NCI-H748 (cell line): ENCODE measurements at regions not wholly inside any gene's neighbourhood (a gene's known extent, or its start where the extent isn't known, plus 50 kb on each side); places are given as distances from the start of the nearest gene placed in this dataset.

ENCODE experiments used
- DNase-seq: peaks from one replicate; lab custom pipeline; 2025; ENCODE audit not compliant: unreplicated experiment; lab: John Stamatoyannopoulos, UW

DNA sequence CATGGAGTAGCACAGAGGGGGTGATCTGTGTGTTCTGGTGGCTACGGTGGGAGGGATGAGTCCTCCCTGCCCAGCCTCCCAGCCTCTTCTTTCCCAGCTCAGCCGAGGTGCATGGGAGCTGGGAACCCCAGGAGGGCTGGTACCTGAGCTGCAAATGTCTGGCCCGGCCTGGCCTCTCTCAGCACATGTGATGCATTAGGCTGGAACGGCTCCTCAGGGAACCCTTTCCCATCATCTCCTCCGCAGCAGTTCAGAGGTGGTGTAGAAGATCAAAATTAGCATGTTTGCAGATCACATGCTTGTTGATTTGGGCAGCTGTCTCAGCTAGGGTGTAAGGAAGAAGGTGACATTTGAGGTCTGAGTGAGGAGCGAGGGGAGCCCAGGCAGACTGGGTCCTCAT lies 126.6 kb downstream of the EMX2 start:
- DNase-seq: no peak

DNA sequence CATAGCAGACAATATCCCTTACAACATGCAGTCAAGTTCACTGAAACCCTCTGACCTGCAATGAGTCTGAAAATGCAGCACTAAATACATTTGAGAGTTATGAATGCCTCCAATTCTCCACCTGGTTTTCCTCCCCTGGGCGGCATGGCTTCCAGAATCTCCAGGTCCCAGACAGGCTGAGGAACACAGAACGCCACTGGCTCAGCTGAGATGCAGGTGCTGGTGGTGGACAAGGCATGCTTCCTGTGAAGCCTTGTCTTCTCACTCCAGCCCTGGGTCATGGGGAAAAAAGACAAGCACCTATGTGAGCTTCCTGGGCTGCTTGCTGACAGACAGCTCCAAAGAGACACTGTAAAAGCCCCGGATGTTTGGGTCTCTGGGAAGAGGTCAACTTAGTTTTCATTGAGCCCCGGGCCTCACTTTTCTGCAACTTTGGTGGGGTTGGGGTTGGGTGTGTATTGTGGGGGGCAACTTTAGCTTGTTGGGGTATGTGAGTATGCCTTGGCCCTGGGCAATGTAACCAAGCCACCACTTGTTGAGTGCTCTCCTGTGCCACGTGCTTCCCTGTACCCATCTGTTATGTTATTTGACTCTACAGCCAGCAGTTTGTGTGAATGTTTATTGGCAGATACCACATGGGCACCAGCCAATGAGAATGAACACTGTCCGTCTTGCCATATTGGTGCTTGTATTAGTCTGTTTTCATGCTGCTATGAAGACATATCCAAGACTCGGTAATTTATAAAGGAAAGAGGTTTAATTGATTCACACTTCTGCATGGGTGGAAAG lies 127.8 kb downstream of the EMX2 start:
- DNase-seq: no peak

DNA sequence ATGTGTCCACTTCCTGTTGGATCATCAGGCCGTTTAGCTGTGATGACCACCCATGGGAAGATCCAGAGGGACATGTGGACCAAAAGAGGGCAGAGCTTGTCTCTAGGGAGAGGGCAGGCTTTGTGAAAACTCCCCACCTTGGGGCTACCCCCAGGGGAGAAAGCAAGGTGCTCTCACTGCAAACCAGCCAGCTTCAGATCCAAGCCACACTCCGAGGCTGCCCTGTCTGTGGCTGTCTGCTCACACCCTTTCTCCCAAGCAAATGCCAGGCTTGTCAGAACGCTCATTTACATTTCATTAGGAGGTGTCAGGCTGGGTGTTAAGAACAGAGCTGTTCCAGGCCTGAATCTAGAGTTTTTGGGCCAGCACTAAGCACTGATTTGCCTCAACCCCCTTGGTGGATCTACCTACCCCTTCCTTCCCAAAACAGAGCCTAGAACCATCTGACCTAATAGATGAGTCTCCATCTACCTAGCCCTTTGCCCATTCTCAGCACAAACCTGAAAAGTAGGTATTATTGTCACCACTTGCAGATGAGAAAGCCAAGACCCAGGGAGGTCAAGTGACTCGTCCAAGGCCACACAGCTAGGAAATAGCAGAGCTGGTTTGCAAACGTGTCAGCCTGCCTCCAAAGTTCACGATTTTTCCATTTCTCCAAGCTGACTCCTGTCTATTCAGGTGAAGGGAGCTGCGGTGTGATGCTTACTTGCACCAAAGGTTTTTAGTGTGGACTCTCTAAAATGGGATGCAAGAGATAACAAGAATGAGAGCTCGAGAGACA lies 130.9 kb downstream of the EMX2 start:
- no peak for DNase-seq

DNA sequence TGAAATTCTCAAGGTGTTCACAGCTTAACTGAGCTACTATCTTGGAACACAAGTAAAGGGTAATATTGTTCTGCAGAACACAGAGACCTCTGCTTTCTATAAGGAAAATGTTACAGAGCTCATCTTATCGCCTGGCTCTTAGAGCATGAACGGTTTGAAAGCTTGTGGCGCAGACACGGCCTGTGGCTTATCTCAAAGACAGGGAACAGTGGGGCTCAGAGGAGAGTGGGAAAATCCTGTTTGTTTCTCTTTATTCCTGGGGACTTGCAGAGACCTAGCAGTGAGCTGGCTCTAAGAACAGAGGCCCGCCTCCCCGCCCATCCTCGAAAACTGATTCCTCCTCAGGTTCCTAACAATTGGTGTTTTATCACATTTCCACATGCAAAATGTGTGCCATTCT lies 131.7 kb downstream of the EMX2 start:
- no peak for DNase-seq

DNA sequence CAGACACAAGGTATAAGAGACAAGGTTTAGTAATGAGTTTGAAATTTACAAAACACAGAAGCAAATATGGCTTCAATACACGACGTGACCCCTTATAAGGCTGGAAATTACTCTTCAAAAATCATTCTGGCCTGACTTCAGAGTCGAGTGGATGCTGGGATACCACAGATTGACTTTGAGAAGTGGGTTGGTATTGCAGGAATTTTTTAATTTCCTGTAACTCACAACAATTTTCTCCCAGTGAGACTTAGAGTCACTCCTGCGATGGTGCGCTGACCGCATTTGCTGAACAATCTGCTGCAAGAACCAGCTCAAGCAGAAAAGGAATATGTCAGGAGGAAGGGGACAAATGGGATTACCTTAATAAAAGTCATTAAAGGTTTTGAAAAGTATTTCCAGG lies 132.1 kb downstream of the EMX2 start:
- DNase-seq: no peak

DNA sequence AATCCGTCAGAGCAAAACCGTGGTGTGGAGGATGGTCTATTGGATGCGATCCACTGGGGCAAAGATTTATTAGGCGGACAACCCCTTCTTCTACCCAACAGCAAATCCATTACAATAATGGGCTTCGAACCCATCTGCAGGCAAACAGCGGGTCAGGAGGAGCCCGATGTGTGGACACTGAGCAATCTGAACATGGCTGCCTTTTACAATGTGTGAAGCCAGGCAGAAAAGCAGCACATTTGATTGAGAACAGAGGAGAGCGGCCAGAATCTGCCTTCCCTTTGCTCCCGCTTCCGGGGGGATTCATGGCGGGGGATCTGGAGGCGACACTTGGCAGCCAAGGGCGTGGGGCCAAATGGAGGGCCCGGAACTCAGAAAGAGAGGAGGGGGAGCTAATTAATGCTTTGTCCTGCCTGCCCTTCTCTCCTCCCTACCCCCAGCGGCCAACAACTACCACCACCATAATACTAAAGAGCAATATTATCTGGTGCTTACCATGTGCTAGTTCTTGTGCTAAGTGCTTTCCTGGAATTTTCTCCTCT lies 133.0 kb downstream of the EMX2 start:
- DNase-seq: no peak

DNA sequence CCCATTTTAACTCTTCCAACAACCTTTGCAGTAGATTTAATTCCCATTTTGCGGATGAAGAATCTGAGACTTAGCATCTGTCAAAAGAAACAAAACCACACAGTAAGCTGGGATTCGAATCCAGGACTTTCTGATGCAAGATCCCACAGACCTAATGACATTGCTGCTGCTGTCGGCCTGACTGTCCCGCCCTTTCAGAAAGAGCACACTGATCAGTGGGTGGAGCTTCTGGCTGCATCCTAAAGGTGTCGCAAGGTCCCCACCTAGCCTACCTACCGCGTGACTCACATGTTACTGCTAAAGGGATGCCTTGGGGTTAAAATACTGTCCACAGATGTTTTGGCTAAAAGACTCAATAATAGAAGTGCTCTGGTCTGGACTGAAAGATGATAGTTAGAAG lies 134.7 kb downstream of the EMX2 start:
- no peak for DNase-seq

DNA sequence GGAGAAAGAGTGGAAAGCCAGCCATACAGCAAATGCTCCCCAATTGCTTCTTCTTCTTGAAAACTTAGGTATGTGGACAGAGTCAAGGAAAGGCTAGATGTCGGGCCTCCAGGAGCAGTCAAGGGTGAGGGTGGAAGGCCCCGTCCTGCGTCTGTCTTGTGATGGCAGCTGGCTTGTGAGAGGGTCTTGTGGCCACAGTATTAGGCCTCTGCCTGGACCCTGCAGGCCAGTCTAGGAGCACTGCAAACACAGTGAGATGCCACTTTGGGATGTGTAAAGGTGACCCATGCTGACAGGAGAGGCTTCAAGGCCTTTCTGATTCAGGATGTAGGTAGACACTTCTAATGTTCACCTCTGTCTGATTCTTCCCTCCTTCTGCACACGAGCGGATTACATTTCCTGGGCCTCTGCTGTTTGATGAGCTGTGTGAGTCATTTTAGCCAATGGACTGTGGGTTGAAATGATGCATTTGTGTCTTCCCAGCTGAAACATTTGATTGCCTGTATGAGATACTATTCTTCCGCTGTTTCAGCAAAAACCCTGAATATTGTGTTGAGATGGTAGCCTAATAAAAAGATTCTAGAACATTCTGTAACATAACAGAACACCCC lies 135.4 kb downstream of the EMX2 start:
- no peak for DNase-seq

DNA sequence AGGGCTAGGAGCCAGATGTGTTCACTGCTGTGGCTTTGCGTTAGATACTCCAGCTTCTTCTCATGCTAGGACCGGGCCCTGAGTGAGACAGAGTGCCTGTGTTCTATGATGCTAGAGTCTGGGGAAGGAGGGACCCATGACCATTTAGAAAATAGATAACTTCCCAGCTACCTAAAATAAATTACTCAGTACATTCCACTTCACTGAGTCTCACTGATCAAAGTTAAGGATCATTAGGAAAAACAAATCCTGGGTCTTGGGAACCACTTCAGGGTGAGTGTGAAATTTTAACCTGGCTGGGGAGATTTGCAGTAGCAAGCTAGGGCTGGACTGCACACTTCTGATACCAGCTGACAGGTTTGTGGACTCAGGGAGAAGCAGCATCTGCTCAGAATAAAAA lies 138.1 kb downstream of the EMX2 start:
- DNase-seq: no peak

DNA sequence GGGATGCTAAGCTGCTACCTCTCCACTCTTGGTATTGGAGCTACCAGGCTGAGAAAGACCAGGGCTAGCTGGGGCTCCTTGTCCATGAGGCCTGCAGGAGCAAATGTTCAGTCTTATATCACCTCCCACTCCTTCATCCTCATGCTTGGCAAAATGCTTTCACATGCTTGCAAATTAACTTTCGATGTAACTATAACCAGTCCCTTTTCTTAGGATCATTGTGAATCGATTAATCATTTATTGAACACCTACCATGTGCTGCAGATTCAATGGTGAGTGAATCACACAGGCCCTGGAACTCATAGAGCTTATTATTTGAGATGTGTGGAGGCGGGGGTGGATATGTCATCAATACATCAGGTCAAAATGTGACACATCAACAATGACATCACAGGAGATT lies 138.6 kb downstream of the EMX2 start:
- no peak for DNase-seq

DNA sequence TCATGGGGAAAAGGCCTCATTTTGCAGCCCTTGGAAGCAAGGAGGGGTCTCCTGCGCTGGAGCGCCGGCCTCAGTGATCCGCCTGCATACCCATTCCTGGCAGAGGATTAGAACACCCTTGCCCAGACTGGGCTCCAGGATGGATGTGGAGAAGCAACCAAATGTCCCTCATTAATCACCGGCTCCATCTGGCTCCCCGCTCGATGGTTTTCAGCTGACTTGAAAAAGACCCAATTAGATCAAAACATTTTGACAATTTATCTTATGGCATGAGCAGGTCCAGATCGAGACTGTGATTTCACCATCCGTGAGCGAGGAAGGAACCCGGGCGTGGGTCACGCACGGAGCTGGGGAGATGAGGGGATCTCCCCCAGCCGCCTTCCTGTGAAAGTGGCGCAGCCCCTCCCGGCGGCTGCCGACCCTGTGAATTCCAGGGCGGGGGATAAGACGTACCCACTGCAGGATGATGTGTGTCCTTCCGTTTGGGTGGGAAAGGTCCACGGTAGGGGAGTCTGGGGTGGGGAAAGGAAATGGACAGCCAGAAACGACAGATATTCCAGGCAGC lies 141.6 kb downstream of the EMX2 start:
- DNase-seq: no peak

DNA sequence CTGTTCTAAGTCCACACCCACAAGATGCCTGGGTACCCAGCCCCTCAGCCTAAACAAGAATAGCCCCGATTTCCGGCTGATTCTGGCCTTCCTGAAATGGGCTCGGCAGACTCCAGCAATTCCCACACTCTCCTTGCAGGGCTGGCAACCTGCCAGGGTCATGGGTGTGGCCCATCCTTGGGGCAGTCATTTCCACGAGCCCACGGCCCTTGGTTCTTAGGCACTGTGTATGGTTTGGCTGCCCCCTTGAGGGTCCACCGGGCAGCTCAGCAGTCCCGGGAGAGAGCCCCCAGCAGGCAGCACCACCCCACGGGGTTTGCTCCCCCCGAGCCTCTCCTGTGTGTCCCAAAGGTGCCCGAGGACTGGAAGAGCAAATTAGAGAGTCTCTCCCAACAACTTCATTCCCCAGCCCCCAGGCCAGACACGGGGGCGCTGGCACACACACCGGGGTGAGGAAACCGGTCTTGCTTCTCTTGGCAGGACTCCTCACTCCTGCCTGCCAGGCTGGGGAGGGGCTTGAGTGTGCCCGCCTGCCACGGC lies 142.2 kb downstream of the EMX2 start:
- peak; percentile 74 for DNase-seq

DNA sequence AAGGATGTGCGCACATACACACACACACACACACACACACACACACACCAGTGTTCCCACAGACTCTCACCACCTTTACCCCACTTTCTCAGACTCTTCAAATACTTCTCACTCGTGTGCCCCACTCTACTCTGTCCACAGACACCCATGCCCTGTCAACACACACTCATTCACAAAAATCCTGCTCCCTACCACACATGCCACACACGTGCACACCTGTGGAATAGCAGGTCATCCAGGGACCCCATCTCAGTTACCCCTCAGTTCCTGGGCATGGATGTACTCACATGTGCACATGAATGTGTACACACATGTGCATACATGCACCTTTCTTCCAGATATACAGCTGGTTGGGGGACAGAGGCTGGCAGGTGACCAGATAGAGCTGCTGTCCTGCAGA lies 142.9 kb downstream of the EMX2 start:
- DNase-seq: no peak

DNA sequence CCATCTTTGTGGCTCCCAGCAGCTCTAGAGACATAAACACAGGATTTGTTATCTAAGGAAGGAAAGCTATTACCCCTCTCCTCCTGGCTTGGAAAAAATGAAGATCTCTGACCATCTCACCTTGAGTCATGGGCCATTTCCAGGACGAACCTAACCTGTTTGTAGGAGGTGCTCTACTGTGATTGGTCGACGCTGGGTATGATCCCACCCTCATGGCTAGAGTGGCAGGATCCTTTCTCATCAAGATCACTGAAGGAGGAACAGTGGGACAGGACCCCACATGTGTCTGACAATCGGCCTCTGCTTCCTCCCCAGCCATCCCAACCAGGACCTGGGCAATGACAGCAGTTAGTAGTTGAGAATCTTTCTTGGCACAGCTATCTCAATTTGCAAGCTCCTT lies 144.1 kb downstream of the EMX2 start:
- no peak for DNase-seq

DNA sequence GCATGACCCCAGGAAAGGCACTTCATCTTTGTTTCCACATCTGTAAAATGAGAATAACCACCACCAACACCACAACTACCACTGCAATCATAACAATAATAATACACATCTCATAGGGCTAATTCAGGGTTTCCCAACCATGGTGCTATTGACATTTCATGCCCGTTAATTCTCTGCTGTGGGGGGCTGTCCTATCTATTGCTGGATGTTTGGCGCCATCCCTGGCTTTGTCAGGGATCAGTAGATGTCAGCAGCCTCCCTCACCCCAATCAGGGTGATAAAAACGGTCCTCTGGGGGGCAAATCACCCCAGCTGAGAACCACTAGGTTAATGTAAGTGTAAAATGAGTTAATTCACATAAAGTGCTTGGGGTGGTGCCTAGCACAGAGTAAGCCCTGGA lies 145.8 kb downstream of the EMX2 start:
- no peak for DNase-seq

DNA sequence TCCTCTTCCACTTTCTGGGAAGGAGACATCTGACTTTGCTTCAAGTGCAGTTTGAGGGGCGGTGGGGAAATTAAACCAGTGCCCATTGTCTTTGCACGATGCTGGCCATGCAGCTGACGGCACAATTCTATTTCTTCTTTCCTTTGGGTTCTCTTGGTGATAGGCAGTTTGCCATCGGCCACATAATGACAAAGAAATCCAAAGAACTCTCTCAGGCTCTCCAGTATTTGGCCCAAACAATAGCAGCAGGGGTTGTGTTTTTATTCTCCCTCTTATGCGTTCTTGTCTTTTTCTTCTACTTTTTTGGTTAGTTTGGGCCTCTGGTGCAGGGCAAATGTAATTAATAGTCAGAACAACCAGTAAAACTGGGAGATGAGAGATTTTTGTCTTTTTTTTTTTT lies 147.0 kb downstream of the EMX2 start:
- no peak for DNase-seq

DNA sequence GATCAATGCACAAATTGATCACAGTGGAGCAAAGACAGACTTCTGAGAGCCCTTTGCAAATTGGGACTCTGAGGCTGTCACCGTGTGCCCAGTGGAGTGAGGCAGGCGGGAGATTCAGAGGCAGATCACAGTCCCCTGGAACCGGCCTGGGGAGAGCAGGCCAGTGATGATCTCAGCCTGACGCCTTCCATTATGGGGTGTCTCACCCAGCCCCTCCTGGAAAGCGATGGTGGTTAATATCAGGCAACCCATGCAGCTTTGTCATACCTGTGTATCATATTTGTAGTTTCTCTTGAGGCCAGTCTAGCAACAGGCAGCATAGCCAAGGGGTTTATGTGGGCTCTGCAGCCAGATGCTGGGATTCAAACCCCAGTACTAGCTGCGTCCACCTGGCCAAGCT lies 147.8 kb downstream of the EMX2 start:
- no peak for DNase-seq

DNA sequence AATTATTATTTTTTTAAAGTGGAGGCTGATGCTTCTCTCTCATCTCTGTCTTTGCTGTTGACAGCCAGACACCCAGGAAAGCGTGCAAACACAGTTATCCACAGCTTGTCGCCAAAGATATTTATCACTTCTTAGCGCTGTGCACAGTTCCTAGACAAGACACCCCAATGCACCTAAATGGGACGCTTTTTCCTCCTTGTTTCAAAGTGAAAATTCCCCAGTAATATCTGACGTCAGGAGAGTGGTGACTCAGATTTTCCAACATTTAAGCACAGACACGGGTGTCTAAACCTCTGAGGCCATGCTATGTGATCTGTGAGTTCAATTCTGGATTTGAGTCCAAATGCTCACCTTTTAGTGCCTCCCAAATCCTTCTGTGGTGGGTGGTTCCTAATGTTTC lies 151.6 kb downstream of the EMX2 start:
- no peak for DNase-seq

DNA sequence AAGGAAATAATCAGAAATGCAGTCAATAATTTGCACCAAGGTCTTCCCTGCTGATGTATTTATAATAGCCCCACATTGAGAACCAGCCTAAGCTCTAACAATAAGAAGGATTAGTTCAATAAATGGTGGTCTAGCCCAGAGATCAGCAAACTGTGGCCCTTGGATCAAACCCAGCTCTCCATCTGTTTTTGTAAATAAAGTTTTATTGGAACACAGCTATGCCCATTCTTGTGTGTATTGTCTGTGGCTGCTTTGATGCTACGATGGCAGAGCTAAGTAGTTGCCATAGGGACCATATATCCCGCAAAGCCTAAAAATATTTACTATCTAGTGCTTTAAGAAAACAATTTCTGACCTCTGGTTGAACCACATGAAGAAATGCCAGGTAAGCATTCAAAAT lies 154.9 kb downstream of the EMX2 start:
- DNase-seq: no peak

DNA sequence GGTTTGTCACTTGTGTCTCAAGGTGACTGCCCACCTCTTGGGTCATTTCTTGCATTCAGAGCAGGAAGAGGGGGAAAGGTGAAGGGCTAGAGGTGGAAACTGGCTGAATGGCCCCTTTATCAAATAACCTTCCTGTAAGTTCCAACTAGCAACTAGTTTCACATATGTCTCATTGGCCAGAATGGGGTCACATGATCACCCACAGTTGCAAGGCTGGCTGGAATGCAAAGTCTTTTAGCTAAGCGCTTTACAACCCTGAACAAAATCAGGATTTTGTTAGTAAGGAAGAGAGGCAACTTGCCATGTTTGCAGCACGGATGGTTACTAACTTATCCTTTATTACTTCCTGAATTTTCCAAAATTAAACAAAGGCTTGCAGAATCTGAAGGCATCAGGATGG lies 156.3 kb downstream of the EMX2 start:
- DNase-seq: no peak

DNA sequence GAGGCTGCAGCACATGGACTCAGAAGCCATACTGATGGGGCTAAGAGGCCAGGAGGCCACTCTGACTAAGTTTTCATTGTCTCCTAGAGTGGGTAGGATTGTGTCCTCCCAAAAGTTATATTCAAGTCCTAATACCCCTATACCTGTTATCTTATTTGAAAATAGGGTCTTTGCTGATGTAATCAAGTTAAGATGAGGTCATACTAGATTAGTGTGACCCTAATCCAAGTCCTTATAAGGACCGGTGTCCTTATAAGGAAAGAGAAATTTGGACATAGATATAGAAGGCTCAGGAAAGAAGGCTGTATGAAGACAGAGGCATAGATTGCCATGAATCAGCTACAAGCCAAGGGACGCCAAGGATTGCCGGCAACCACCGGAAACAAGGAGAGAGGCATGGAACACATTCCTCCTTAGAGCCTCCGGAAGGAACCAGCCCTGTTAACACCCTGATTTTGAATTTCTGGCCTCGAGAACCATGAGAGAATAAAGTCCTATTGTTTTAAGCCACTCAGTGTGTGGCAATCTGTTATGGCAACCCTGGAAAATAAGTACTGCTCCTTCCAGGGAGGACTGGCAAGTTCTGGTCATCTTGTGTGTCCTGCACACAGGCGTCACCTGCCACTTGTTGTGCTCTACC lies 157.0 kb downstream of the EMX2 start:
- DNase-seq: no peak
